ENCODE measurements at regions not wholly inside any gene's neighbourhood (a gene's known extent, or its start where the extent isn't known, plus 50 kb on each side); places are given as distances from the start of the nearest gene placed in this dataset.
"Not testable (repeated sequence)": the region's sequence is repeated elsewhere in the genome, so short reads cannot be mapped to it uniquely, and the experiment has no call there.

GRCh38 chr6:84944926-84945325, 180.5 kb upstream of the TBX18 start:
- FAIRE-seq; DNase-seq (ENCODE audit: low spot score): not testable (repeated sequence)

- FAIRE-seq, result no peak
- no peak for DNase-seq (ENCODE audit: low spot score)
Measured at GRCh38 chr6:84943905-84944304, 179.5 kb upstream of the TBX18 start.

GRCh38 chr6:84941609-84942008, 177.2 kb upstream of the TBX18 start:
- DNase-seq (ENCODE audit: low spot score); FAIRE-seq: not testable (repeated sequence)

- DNase-seq (ENCODE audit: low spot score), result no peak
- FAIRE-seq, result no peak
Measured at GRCh38 chr6:84929212-84929611, 164.8 kb upstream of the TBX18 start.

GRCh38 chr6:84927551-84927950, 163.2 kb upstream of the TBX18 start:
- DNase-seq (ENCODE audit: low spot score), result no peak
- FAIRE-seq, result no peak

- FAIRE-seq (no peak), DNase-seq (ENCODE audit: low spot score) (peak; percentile 2)
Measured at GRCh38 chr6:84926189-84927155, 162.1 kb upstream of the TBX18 start.

- FAIRE-seq (no peak), DNase-seq (ENCODE audit: low spot score) (no peak)
Measured at GRCh38 chr6:84921891-84922290, 157.5 kb upstream of the TBX18 start.

- no peak for FAIRE-seq
Measured at GRCh38 chr6:84920021-84920420, 155.6 kb upstream of the TBX18 start.

GRCh38 chr6:84916704-84917103, 152.3 kb upstream of the TBX18 start:
- FAIRE-seq, result no peak
- no peak for DNase-seq (ENCODE audit: low spot score)

More at GRCh38 chr6:84920021-84920420, 155.6 kb upstream of the TBX18 start:
- DNase-seq (ENCODE audit: low spot score), result no peak

- DNase-seq (ENCODE audit: low spot score) (no peak), FAIRE-seq (no peak)
Measured at GRCh38 chr6:84912472-84913322, 148.3 kb upstream of the TBX18 start.

GRCh38 chr6:84910906-84911607, 146.7 kb upstream of the TBX18 start:
- no peak for FAIRE-seq

GRCh38 chr6:84908304-84908904, 144.0 kb upstream of the TBX18 start:
- FAIRE-seq, result no peak
- no peak for DNase-seq (ENCODE audit: low spot score)

More at GRCh38 chr6:84910906-84911607, 146.7 kb upstream of the TBX18 start:
- no peak for DNase-seq (ENCODE audit: low spot score)

GRCh38 chr6:84906514-84906913, 142.1 kb upstream of the TBX18 start:
- no peak for FAIRE-seq

GRCh38 chr6:84905823-84906222, 141.4 kb upstream of the TBX18 start:
- DNase-seq (ENCODE audit: low spot score), result no peak
- FAIRE-seq, result no peak

More at GRCh38 chr6:84906514-84906913, 142.1 kb upstream of the TBX18 start:
- DNase-seq (ENCODE audit: low spot score), result no peak

GRCh38 chr6:84902354-84902928, 138.0 kb upstream of the TBX18 start:
- FAIRE-seq, result no peak

GRCh38 chr6:84897988-84898594, 133.7 kb upstream of the TBX18 start:
- DNase-seq (ENCODE audit: low spot score) (peak; percentile 11), FAIRE-seq (no peak)

More at GRCh38 chr6:84902354-84902928, 138.0 kb upstream of the TBX18 start:
- no peak for DNase-seq (ENCODE audit: low spot score)

- FAIRE-seq, result no peak
Measured at GRCh38 chr6:84897011-84897410, 132.6 kb upstream of the TBX18 start.

GRCh38 chr6:84892671-84893070, 128.3 kb upstream of the TBX18 start:
- DNase-seq (ENCODE audit: low spot score) (no peak), FAIRE-seq (no peak)

More at GRCh38 chr6:84897011-84897410, 132.6 kb upstream of the TBX18 start:
- DNase-seq (ENCODE audit: low spot score), result no peak

GRCh38 chr6:84882768-84883766, 118.7 kb upstream of the TBX18 start:
- no peak for FAIRE-seq
- peak; percentile 33 for DNase-seq (ENCODE audit: low spot score)

Measured in urothelium cell line (cell line).